CD4-positive, alpha-beta T cell (primary cell): ENCODE measurements at regions not wholly inside any gene's neighbourhood (a gene's known extent, or its start where the extent isn't known, plus 50 kb on each side); places are given as distances from the start of the nearest gene placed in this dataset.

Experiments
- ATAC-seq: fragments of 200-7000 bp; cut with Tn5 transposase; one replicate; pipeline ENCODE4 v1.10.0; 2022; ENCODE audit warnings: mild to moderate bottlenecking; ENCODE audit not compliant: poor library complexity
- CTCF ChIA-PET: fragments of 350-600 bp; sonication (Branson Sonifier 250); formaldehyde crosslinking; loops from one replicate; lab custom pipeline; 2021; ENCODE audit warnings: antibody characterized with exemption, inconsistent platforms; lab: Charles Lee
- POLR2A ChIA-PET: fragments of 350-600 bp; sonication (Branson Sonifier 250); formaldehyde crosslinking; loops from one replicate; lab custom pipeline; 2021; ENCODE audit warnings: antibody characterized with exemption, inconsistent platforms; lab: Charles Lee
- DNase-seq, 14 experiments: peaks; one replicate each; pipeline ENCODE4 v3.0.0-alpha.2; 2013 to 2020; ENCODE audit warnings: mixed read lengths in 2 of 14
- H3K27ac ChIP-seq, 2 donors: one replicate each; pipeline versions ENCODE4 v1.5.1 to v1.7.0; 2013; ENCODE audit warnings: low read length in 2 of 2, low read depth in 1 of 2, mild to moderate bottlenecking in 1 of 2
- H3K27me3 ChIP-seq, 2 experiments: 1 replicate in 1 of 2; 2 replicates in 1 of 2; pipeline versions ENCODE4 v1.6.1 to v1.7.0; 2013; ENCODE audit warnings: low read length in 2 of 2, control low read depth in 1 of 2, mild to moderate bottlenecking in 1 of 2, moderate library complexity in 1 of 2; ENCODE audit not compliant: insufficient read depth in 2 of 2, control insufficient read depth in 1 of 2
- H3K36me3 ChIP-seq: one replicate; pipeline ENCODE4 v1.6.1; 2013; ENCODE audit warnings: low read length, control low read depth; ENCODE audit not compliant: insufficient read depth
- H3K4me1 ChIP-seq: one replicate; pipeline ENCODE4 v1.6.1; 2013; ENCODE audit warnings: low read length, control low read depth; ENCODE audit not compliant: insufficient read depth
- H3K4me3 ChIP-seq: one replicate; pipeline ENCODE4 v1.5.1; 2013; ENCODE audit warnings: mild to moderate bottlenecking, low read length, moderate library complexity
- H3K9me3 ChIP-seq, 2 experiments: 1 replicate in 1 of 2; 2 replicates in 1 of 2; pipeline versions ENCODE4 v1.6.1 to v1.7.0; 2013; ENCODE audit warnings: low read length in 2 of 2, mild to moderate bottlenecking in 2 of 2, control low read depth in 1 of 2, moderate library complexity in 1 of 2; ENCODE audit not compliant: control insufficient read depth in 1 of 2, insufficient read depth in 1 of 2
- H3K27ac Mint-ChIP-seq: one replicate; pipeline ENCODE4 v1.8.0; 2020; ENCODE audit warnings: mixed read lengths
- H3K27me3 Mint-ChIP-seq: one replicate; pipeline ENCODE4 v1.8.0; 2021; ENCODE audit warnings: mixed read lengths
- H3K36me3 Mint-ChIP-seq: one replicate; pipeline ENCODE4 v1.8.0; 2021; ENCODE audit warnings: low read depth, mixed read lengths
- H3K4me1 Mint-ChIP-seq: one replicate; pipeline ENCODE4 v1.8.0; 2021; ENCODE audit warnings: low read depth, mixed read lengths
- H3K4me3 Mint-ChIP-seq: one replicate; pipeline ENCODE4 v1.8.0; 2020; ENCODE audit warnings: mild to moderate bottlenecking, mixed read lengths
- H3K9me3 Mint-ChIP-seq: one replicate; pipeline ENCODE4 v1.8.0; 2020; ENCODE audit warnings: mixed read lengths
- intact Hi-C, 2 experiments: fragments of 100-400 bp; cut with DNase I in 1 of 2; cut with micrococcal nuclease in 1 of 2; formaldehyde crosslinking; loops; one replicate each; pipeline versions ENCODE4 v1.15.1 to v1.9.0; 2023 to 2025; cut with DNase I, micrococcal nuclease
- TF ChIP-seq, protein P1 (sequence below): fragments of 200-600 bp; IDR thresholded peaks from one replicate; pipeline ENCODE4 v1.8.0; 2022; ENCODE audit warnings: antibody characterized with exemption, mild to moderate bottlenecking

DNA sequence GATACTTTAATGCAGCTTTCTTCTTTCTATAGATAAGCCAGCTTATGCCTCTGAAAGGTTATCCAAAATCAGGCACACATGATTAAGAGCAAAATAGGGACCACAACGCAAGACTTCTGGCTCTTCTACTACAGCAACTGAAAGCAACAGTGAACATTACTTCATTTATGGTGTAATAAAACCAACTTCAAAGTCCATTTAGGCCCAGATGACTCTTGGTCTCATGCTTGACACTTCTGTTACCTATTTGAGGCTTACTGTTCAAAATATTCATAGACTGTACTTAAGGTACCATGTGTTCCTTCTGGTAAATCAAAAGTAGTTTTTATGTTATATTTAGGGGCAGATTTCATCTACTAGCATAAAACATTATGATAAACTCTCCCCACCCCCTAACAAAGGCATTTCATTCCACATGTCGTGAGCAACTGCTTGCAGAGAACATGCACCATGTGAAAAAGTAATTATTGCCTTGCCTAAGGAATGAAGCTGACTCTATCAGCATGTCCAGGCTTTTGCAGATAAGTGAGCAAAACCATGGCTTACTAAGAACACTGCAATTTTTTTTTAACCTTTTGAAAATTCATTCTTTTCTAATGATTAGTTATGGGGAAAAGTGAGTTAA, 154.9 kb upstream of the ITGB1 start:
- H3K36me3 ChIP-seq: no peaks in the 10 kb centered on the region
- TF ChIP-seq, protein P1, sequence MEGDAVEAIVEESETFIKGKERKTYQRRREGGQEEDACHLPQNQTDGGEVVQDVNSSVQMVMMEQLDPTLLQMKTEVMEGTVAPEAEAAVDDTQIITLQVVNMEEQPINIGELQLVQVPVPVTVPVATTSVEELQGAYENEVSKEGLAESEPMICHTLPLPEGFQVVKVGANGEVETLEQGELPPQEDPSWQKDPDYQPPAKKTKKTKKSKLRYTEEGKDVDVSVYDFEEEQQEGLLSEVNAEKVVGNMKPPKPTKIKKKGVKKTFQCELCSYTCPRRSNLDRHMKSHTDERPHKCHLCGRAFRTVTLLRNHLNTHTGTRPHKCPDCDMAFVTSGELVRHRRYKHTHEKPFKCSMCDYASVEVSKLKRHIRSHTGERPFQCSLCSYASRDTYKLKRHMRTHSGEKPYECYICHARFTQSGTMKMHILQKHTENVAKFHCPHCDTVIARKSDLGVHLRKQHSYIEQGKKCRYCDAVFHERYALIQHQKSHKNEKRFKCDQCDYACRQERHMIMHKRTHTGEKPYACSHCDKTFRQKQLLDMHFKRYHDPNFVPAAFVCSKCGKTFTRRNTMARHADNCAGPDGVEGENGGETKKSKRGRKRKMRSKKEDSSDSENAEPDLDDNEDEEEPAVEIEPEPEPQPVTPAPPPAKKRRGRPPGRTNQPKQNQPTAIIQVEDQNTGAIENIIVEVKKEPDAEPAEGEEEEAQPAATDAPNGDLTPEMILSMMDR: no peak
- ATAC-seq (no peak), DNase-seq (no peak)
- no peaks in the 10 kb centered on the region for H3K27me3 Mint-ChIP-seq
- peaks cover 87% of the 10 kb centered on the region for H3K4me1 ChIP-seq
- H3K36me3 Mint-ChIP-seq: no peaks in the 10 kb centered on the region
- no peaks in the 10 kb centered on the region for H3K9me3 ChIP-seq
- peak overlapping the region in 1 of 2 donors; percentile 79 for H3K27ac ChIP-seq
- H3K9me3 Mint-ChIP-seq: no peaks in the 10 kb centered on the region
- H3K4me3 ChIP-seq: no peak overlapping the region
- H3K4me1 Mint-ChIP-seq: peaks cover 88% of the 10 kb centered on the region
- peak overlapping the region; percentile 6 for H3K4me3 Mint-ChIP-seq
- peak overlapping the region; percentile 75 for H3K27ac Mint-ChIP-seq
- intact Hi-C loops: loop anchor here (5.0 to 10.0 kb wide), 2 partner anchors 88 to 91 kb away; no protein-coding TSS in a partner anchor
- POLR2A ChIA-PET: interaction anchor here (1.1 to 6.1 kb wide), 5 partner anchors 11 to 158 kb away, joined by 3 to 42 read pairs (median 23); no protein-coding TSS in a partner anchor
- no peaks in the 10 kb centered on the region for H3K27me3 ChIP-seq
- CTCF ChIA-PET: interaction anchor here (1.3 to 2.2 kb wide), 2 partner anchors 21 to 43 kb away, joined by 3 to 8 read pairs; no protein-coding TSS in a partner anchor

GRCh38 chr10:33111488-33112051, 153.5 kb upstream of the ITGB1 start:
- no peaks in the 10 kb centered on the region for H3K27me3 ChIP-seq
- H3K36me3 ChIP-seq: no peaks in the 10 kb centered on the region
- Mint-ChIP-seq H3K36me3 (no peaks in the 10 kb centered on the region), H3K9me3 (no peaks in the 10 kb centered on the region), H3K27ac (peak overlapping the region; percentile 75), H3K4me1 (peaks cover 85% of the 10 kb centered on the region), H3K27me3 (no peaks in the 10 kb centered on the region), H3K4me3 (no peak overlapping the region)
- no peaks in the 10 kb centered on the region for H3K9me3 ChIP-seq
- ATAC-seq (no peak), DNase-seq (no peak)
- H3K4me1 ChIP-seq: peaks cover 84% of the 10 kb centered on the region
- H3K27ac ChIP-seq: peak overlapping the region in 1 of 2 donors; percentile 79
- no peak overlapping the region for H3K4me3 ChIP-seq
- ChIA-PET POLR2A (interaction anchor here (1.1 to 1.6 kb wide), 2 partner anchors 42 to 156 kb away, joined by 3 to 6 read pairs; no protein-coding TSS in a partner anchor), CTCF (interaction anchor here (0.8 to 1.9 kb wide), 4 partner anchors 15 to 103 kb away, joined by 3 to 6 read pairs (median 4); no protein-coding TSS in a partner anchor)
- TF ChIP-seq, protein P1: no peak
- intact Hi-C loops: loop anchor here (5.0 to 10.0 kb wide), 2 partner anchors 87 to 89 kb away; no protein-coding TSS in a partner anchor

DNA sequence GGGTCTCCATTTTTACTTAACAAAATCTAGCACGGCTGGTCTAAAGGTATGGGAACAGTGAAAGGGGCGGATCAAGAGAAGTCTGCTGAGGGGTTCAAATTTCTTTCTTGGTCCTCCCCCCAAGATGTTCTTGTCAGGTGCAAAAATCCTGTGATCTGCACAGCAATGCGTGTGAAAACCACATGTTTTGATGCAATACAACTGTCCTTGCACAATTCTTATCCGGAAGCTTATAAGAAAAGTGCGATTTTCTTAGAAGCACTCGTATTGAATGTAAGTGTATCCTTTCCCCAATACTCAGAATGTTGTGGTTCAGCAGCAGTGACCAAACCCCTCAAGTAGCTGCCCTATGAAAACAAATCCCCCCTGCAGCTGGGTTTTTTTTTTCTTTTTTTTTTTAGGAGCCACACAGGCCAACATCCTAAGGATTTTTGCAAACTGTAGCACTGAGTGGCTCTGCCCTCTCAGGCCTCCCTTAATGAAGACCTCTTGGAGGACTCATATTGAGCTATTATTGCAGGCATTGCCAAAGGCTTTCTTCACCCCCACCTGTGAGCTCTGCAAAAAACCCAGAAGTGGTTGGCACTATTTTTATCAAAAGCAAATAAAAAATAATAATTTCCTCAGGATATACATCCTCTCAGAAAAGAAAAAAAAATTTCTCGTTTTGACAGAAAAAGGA, 151.9 kb upstream of the ITGB1 start:
- no peaks in the 10 kb centered on the region for H3K9me3 Mint-ChIP-seq
- peak; percentile 37 for ATAC-seq
- TF ChIP-seq, protein P1: no peak
- ChIA-PET POLR2A (interaction anchor here (0.6 to 1.9 kb wide), 17 partner anchors 9 to 731 kb away, joined by 3 to 13 read pairs (median 4); no protein-coding TSS in a partner anchor), CTCF (interaction anchor here (1.2 to 1.9 kb wide), 4 partner anchors 10 to 101 kb away, joined by 3 to 6 read pairs (median 4); no protein-coding TSS in a partner anchor)
- DNase-seq: peak in 3 of 14 experiments; percentile 58 to 83 (median 61)
- H3K36me3 Mint-ChIP-seq: no peaks in the 10 kb centered on the region
- Histone ChIP-seq H3K27me3 (no peaks in the 10 kb centered on the region), H3K4me3 (peak overlapping the region; percentile 7), H3K9me3 (peaks cover 0 to 4% of the 10 kb centered on the region in 2 experiments), H3K4me1 (peaks cover 80% of the 10 kb centered on the region), H3K36me3 (no peaks in the 10 kb centered on the region), H3K27ac (peak overlapping the region; percentile 48 to 79)
- peak overlapping the region; percentile 75 for H3K27ac Mint-ChIP-seq
- peaks cover 72% of the 10 kb centered on the region for H3K4me1 Mint-ChIP-seq
- no peaks in the 10 kb centered on the region for H3K27me3 Mint-ChIP-seq
- intact Hi-C loops: loop anchor here (5.0 to 10.0 kb wide), 3 partner anchors 58 to 88 kb away; no protein-coding TSS in a partner anchor
- H3K4me3 Mint-ChIP-seq: peak overlapping the region; percentile 3
